ENCODE measurements at regions not wholly inside any gene's neighbourhood (a gene's known extent, or its start where the extent isn't known, plus 50 kb on each side); places are given as distances from the start of the nearest gene placed in this dataset.
"Not testable (repeated sequence)": the region's sequence is repeated elsewhere in the genome, so short reads cannot be mapped to it uniquely, and the experiment has no call there.

- H3K36me3 ChIP-seq, result no peaks in the 10 kb centered on the region
- no peak for TF ChIP-seq CTCF (IDR thresholded peaks at IDR 0.05; ENCODE audit: borderline replicate concordance)
- no peak overlapping the region for H3K27ac ChIP-seq (replicated peaks)
- H3K9me3 ChIP-seq (replicated peaks), result peaks cover 11% of the 10 kb centered on the region
- intact Hi-C loops (cut with micrococcal nuclease), result no loop called here
- H3K4me3 ChIP-seq, result no peak overlapping the region
- H3K27me3 ChIP-seq (ENCODE audit: low read depth), result peaks cover 8% of the 10 kb centered on the region
- no peaks in the 10 kb centered on the region for H3K4me1 ChIP-seq
- DNase-seq, result no peak
Observed at GRCh38 chr6:99711925-99712324, 105.3 kb downstream of the PRDM13 start.

GRCh38 chr6:99712519-99712918 lies 105.9 kb downstream of the PRDM13 start:
- H3K36me3 ChIP-seq, result no peaks in the 10 kb centered on the region
- intact Hi-C loops (cut with micrococcal nuclease), result no loop called here
- DNase-seq, result no peak
- H3K27ac ChIP-seq (replicated peaks), result no peak overlapping the region
- no peak for TF ChIP-seq CTCF (IDR thresholded peaks at IDR 0.05; ENCODE audit: borderline replicate concordance)
- peaks cover 8% of the 10 kb centered on the region for H3K27me3 ChIP-seq (ENCODE audit: low read depth)
- H3K9me3 ChIP-seq (replicated peaks), result peaks cover 15% of the 10 kb centered on the region
- no peak overlapping the region for H3K4me3 ChIP-seq
- H3K4me1 ChIP-seq, result no peaks in the 10 kb centered on the region

GRCh38 chr6:99722043-99722442 lies 115.4 kb downstream of the PRDM13 start:
- intact Hi-C loops (cut with micrococcal nuclease); H3K4me1 ChIP-seq; H3K27me3 ChIP-seq (ENCODE audit: low read depth); H3K36me3 ChIP-seq; H3K4me3 ChIP-seq; DNase-seq; H3K27ac ChIP-seq (replicated peaks): not testable (repeated sequence)
- peaks cover 15% of the 10 kb centered on the region for H3K9me3 ChIP-seq (replicated peaks)

GRCh38 chr6:99730237-99730636 lies 123.6 kb downstream of the PRDM13 start:
- H3K9me3 ChIP-seq (replicated peaks); DNase-seq; H3K4me3 ChIP-seq; H3K36me3 ChIP-seq; H3K4me1 ChIP-seq; H3K27me3 ChIP-seq (ENCODE audit: low read depth); intact Hi-C loops (cut with micrococcal nuclease); H3K27ac ChIP-seq (replicated peaks): not testable (repeated sequence)

- Histone ChIP-seq H3K27ac (replicated peaks) (no peak overlapping the region), H3K4me1 (peaks cover 5% of the 10 kb centered on the region), H3K9me3 (replicated peaks) (peaks cover 5% of the 10 kb centered on the region), H3K27me3 (ENCODE audit: low read depth) (peaks cover 26% of the 10 kb centered on the region), H3K36me3 (no peaks in the 10 kb centered on the region), H3K4me3 (no peak overlapping the region)
- intact Hi-C loops (cut with micrococcal nuclease), result no loop called here
- no peak for TF ChIP-seq CTCF (IDR thresholded peaks at IDR 0.05; ENCODE audit: borderline replicate concordance)
- DNase-seq, result no peak
Observed at GRCh38 chr6:99736302-99736701, 129.7 kb downstream of the PRDM13 start.

GRCh38 chr6:99739526-99739925 lies 132.9 kb downstream of the PRDM13 start:
- Histone ChIP-seq H3K9me3 (replicated peaks) (peaks cover 3% of the 10 kb centered on the region), H3K27ac (replicated peaks) (peak overlapping the region; percentile 28), H3K4me3 (no peak overlapping the region), H3K36me3 (no peaks in the 10 kb centered on the region), H3K27me3 (ENCODE audit: low read depth) (peaks cover 26% of the 10 kb centered on the region), H3K4me1 (peaks cover 5% of the 10 kb centered on the region)
- peak; percentile 28 for DNase-seq
- no peak for TF ChIP-seq CTCF (IDR thresholded peaks at IDR 0.05; ENCODE audit: borderline replicate concordance)
- intact Hi-C loops (cut with micrococcal nuclease), result no loop called here

GRCh38 chr6:99741092-99741491 lies 134.5 kb downstream of the PRDM13 start:
- Histone ChIP-seq H3K9me3 (replicated peaks) (no peaks in the 10 kb centered on the region), H3K4me1 (peaks cover 13% of the 10 kb centered on the region), H3K27me3 (ENCODE audit: low read depth) (peaks cover 17% of the 10 kb centered on the region), H3K36me3 (no peaks in the 10 kb centered on the region), H3K4me3 (no peak overlapping the region), H3K27ac (replicated peaks) (no peak overlapping the region)
- intact Hi-C loops (cut with micrococcal nuclease), result no loop called here
- no peak for TF ChIP-seq CTCF (IDR thresholded peaks at IDR 0.05; ENCODE audit: borderline replicate concordance)
- no peak for DNase-seq

All from left ventricle myocardium inferior (tissue), 1 donor.